OCI-LY3 (cell line): ENCODE measurements at regions not wholly inside any gene's neighbourhood (a gene's known extent, or its start where the extent isn't known, plus 50 kb on each side); places are given as distances from the start of the nearest gene placed in this dataset.

Experiments used
- EZH2phosphoT487 ChIP-seq: fragments of 200-600 bp; shearing (Covaris generic); IDR thresholded peaks from 2 replicates; pipeline ENCODE4 v1.6.1; 2018; ENCODE audit warnings: antibody characterized with exemption, mixed run types, low read depth
- TF ChIP-seq, protein P1 (sequence below): fragments of 200-600, 300-600 bp; sonication (generic); IDR thresholded peaks from 2 replicates; pipeline ENCODE4 v1.5.1; 2014; ENCODE audit warnings: antibody characterized with exemption, low read length, low read depth

DNA sequence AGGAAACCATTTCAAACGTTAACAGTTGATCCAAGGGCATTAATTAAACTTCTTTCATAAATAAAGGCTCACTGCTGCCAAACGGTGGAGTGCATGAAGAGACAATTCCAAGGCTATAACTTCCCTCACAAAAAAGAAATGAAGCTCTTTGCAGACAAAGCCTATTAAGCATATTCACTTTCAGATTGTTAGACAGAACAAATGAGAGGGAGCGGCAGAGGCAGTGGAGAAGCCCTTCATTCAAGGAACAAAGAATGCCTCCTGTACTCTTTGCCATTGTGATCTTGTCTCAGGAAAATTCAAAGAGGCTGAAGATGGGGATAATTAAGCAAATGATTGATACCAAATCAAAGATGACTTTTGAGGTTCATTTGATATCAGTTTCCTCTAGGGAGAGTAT is 370.5 kb upstream of the FAT1 start:
- TF ChIP-seq, protein P1, sequence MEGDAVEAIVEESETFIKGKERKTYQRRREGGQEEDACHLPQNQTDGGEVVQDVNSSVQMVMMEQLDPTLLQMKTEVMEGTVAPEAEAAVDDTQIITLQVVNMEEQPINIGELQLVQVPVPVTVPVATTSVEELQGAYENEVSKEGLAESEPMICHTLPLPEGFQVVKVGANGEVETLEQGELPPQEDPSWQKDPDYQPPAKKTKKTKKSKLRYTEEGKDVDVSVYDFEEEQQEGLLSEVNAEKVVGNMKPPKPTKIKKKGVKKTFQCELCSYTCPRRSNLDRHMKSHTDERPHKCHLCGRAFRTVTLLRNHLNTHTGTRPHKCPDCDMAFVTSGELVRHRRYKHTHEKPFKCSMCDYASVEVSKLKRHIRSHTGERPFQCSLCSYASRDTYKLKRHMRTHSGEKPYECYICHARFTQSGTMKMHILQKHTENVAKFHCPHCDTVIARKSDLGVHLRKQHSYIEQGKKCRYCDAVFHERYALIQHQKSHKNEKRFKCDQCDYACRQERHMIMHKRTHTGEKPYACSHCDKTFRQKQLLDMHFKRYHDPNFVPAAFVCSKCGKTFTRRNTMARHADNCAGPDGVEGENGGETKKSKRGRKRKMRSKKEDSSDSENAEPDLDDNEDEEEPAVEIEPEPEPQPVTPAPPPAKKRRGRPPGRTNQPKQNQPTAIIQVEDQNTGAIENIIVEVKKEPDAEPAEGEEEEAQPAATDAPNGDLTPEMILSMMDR: no peak
- no peak for TF ChIP-seq EZH2phosphoT487
